Esophagus muscularis mucosa (tissue), 4 donors: ENCODE measurements at regions not wholly inside any gene's neighbourhood (a gene's known extent, or its start where the extent isn't known, plus 50 kb on each side); places are given as distances from the start of the nearest gene placed in this dataset.

Experiments
- EP300 ChIP-seq: sonication (generic); formaldehyde crosslinking; IDR thresholded peaks from one replicate; pipeline ENCODE4 v1.6.1; 2017; ENCODE audit warnings: antibody characterized with exemption
- POLR2A ChIP-seq: fragments of 450-650 bp; IDR thresholded peaks from one replicate; pipeline ENCODE4 v1.6.1; 2017; ENCODE audit warnings: antibody characterized with exemption, moderate library complexity, mild to moderate bottlenecking, low read depth
- TF ChIP-seq, protein P1 (sequence below), 3 experiments: fragments of 200-600 bp in 2 of 3; fragments of 450-650 bp in 1 of 3; sonication (generic) in 2 of 3; IDR thresholded peaks; one replicate each; pipeline ENCODE4 v1.5.1; 2017 to 2019; ENCODE audit warnings: antibody characterized with exemption in 3 of 3, mild to moderate bottlenecking in 2 of 3, moderate library complexity in 1 of 3

DNA sequence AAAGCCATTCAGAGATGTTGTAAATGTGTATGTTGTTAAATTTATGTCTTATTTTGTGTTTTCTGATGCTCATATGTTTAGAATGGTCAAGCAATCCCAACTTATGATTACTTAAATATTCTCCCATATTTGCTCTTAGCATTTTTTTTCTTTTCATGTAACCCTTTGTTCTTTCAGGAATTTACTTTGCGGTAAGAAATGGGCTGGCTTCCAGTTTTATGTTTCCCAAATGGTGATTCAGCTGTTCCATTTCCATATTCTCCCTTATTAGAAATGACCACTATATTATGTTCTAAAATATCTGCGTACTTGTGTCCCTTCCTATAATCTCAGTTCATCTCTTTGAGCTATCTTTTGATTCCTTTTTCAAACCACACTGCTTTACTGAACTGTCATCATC, 113.7 kb downstream of the CDH26 start:
- TF ChIP-seq, protein P1, sequence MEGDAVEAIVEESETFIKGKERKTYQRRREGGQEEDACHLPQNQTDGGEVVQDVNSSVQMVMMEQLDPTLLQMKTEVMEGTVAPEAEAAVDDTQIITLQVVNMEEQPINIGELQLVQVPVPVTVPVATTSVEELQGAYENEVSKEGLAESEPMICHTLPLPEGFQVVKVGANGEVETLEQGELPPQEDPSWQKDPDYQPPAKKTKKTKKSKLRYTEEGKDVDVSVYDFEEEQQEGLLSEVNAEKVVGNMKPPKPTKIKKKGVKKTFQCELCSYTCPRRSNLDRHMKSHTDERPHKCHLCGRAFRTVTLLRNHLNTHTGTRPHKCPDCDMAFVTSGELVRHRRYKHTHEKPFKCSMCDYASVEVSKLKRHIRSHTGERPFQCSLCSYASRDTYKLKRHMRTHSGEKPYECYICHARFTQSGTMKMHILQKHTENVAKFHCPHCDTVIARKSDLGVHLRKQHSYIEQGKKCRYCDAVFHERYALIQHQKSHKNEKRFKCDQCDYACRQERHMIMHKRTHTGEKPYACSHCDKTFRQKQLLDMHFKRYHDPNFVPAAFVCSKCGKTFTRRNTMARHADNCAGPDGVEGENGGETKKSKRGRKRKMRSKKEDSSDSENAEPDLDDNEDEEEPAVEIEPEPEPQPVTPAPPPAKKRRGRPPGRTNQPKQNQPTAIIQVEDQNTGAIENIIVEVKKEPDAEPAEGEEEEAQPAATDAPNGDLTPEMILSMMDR (IDR thresholded peaks at IDR 0.05): no peak
- TF ChIP-seq EP300 (no peak), POLR2A (no peak)
